Middle frontal gyrus (tissue), 1 donor: ENCODE measurements at regions not wholly inside any gene's neighbourhood (a gene's known extent, or its start where the extent isn't known, plus 50 kb on each side); places are given as distances from the start of the nearest gene placed in this dataset.
"Not testable (repeated sequence)": the region's sequence is repeated elsewhere in the genome, so short reads cannot be mapped to it uniquely, and the experiment has no call there.

ENCODE experiments used
- DNase-seq: peaks from one replicate; pipeline ENCODE4 v3.0.0-alpha.2; 2015; ENCODE audit warnings: low spot score; ENCODE audit errors: extremely low spot score

DNA sequence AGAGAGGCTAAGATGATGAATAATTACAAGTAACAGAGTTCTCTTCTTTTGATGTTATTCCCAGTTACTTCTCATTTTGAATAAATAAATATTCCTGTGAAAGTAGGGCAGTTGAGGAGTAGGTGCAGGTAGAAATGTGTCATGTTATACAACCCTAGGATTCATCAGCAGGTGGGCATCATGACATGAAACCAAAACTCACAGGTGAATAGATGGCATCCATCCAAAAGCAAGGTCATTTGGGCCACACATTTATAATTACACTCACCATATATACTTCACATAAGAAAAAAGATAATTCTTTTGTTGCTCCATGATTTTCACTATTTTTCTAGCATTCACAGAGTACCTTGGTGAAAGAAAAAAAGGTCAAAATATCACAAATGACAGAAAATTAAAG lies 273.6 kb downstream of the ZBBX start:
- no peak for DNase-seq

DNA sequence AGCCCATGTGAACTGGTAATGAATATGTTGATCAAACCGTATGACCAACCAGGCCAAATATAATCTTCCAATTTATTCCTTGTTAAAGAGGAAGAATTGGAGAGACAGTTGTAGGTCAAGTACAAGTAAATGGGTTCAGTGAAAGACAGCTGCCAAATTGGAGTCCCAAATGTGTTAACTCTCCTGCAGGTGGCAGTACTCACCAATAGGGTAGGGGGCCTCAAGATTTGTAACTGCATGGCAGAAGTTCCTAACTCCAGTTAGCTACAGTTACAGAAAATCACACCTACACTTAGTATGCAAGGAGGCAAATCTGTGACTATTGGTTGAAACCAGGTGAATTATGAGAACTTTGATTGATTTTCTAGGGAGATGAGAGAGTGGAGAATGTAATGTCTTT lies 278.0 kb downstream of the ZBBX start:
- DNase-seq = no peak

DNA sequence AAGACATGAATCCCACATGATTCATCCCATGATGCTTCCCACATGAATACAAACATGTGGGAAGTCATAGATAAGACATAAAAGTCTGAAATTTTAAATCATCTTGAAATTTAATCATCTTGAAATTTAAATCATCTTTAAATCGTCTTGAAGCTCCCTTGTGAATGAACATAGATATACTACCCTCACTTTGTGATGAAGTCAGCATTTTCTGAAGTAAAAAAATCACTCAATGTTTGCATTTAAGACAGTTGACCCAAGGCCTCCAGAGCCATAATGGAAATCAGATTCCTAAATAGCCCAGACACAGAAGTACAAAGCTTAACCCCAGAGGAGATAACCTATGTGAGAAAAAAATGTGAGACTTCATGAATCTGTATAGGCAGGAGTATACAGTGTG lies 279.4 kb downstream of the ZBBX start:
- DNase-seq = no peak

DNA sequence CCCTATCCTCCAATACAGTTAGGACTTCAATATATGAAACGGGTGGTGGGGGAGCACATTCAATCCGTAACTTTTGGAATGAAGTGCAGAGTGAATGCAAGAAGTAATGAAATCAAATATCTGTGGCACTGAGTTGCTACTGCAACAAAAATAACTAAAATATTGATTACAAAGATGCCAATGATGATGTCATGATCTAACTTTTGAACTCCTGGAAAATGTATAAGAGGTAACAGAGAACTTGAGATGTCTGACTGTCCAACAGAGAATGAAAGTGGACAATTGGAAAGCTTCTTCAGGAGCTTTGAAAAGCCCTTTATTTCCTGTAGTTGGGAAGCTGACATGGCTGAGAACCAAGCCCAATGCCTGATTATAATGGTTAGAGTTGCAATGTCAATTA lies 279.9 kb downstream of the ZBBX start:
- no peak for DNase-seq

DNA sequence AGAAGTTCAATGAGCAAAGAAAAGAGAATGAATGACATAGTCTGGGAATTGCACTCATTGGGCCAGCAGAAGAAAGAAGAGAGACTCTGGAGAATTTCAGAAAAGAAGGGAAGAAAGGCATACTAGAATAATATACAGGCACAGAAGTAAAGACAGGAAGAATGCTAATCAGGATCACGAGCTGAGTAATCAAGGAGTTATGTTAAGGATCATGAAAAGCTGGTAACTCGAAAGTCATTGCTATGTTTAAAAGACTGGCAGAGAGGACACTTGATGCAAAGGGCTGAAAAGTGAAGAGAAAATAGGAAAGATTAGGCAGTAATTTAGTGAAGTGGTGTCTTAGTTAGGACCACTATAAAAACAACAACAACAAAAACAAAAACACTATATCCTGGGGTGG lies 284.1 kb downstream of the ZBBX start:
- DNase-seq = no peak

DNA sequence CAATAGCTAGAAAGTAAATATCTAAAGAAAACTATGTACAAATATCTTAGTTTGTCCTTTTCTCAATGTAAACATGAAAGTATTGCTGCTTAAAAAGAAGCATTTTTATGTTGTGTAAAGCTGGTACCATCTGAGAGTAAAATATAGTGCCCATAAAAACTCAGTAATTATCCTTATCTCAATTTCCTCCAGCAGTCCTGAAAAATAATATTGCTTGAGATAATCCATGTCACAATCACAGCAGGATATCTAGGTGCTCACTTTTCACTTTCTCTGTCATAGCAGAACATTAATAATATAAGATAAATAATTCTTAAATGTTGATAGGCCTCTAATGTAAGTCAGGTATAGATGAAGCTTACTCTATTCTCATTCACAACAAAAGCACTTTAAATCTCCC lies 285.5 kb downstream of the ZBBX start:
- DNase-seq = no peak

DNA sequence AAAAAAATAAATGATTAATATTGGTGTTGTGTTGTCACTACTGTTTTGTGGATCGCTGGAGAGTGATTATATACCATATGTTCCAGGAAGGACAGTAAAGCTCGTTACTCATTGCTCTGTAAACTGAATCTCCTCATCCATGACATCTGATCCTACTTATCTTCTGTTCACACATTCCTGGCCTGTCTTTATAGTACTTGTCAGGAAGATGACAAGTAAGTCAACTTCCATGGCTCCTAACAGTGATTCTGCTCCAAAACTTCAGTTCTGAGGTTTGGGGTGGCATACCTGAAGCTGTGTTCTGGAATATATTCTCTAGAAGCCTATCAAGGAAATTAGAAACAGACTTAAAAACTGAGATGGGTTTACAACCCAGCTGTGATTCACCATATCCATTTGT lies 288.9 kb downstream of the ZBBX start:
- no peak for DNase-seq

DNA sequence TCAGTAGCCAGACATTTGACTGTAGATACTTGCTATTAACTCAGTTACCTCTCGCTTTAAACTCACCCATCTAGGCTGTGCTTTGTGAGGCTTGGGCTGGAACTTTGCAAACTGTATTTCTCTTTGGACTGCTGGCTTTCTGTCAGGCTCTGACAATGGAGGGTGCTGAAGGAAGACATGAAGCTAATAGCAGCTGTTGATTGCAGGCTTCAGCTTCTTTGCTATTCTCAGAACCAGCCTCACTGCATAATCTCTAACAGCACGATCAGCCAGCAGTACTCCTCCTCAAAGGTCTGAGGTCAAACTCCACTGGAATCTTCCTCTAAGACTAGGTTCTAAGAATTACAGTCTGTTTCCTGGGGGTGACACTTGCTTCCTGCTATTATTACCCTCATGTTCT lies 295.6 kb downstream of the ZBBX start:
- no peak for DNase-seq

DNA sequence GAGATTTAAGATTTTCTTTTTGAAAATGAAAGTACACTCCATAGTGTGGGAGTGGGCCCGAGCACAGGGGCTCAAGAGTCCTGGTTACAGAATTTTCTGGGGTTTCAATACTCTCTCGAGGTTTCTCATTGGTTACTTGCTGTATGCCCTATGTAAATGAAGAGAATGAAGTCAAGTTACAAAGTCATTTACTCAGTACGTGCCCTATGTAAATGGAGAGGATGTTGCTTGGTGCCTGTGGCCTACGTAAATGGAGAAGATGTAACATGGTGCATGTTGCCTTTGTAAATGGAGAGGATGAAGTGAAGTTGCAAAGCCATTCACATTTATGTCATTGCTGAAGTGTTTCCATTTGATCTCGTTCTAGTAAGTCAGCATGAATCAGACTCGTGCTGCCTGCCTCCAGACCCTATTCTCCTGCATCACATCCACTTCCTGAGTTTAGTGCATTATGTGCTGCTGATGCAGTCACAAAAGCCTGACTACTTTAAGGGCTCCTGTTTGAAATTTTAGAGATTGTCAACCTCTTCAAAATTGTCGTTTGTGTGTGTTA lies 302.0 kb downstream of the ZBBX start:
- no peak for DNase-seq

DNA sequence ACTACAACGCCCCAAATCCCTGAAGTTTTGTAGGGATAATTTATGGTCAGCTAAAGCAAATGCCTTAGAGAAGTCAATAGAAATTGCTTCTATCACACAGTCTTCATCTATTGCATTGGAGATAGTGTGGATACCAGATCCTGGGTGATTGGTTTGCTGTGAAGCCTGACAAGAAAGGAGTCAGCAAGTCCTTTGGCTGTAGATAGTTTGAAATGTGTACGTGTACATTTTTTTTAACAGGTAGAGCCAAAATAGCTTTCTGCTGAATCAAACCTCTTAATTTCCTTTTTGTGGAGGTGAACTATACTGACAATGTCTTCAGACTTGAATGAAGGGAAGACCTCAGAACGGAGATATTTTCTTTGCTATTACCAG lies 312.3 kb downstream of the ZBBX start:
- DNase-seq = no peak

DNA sequence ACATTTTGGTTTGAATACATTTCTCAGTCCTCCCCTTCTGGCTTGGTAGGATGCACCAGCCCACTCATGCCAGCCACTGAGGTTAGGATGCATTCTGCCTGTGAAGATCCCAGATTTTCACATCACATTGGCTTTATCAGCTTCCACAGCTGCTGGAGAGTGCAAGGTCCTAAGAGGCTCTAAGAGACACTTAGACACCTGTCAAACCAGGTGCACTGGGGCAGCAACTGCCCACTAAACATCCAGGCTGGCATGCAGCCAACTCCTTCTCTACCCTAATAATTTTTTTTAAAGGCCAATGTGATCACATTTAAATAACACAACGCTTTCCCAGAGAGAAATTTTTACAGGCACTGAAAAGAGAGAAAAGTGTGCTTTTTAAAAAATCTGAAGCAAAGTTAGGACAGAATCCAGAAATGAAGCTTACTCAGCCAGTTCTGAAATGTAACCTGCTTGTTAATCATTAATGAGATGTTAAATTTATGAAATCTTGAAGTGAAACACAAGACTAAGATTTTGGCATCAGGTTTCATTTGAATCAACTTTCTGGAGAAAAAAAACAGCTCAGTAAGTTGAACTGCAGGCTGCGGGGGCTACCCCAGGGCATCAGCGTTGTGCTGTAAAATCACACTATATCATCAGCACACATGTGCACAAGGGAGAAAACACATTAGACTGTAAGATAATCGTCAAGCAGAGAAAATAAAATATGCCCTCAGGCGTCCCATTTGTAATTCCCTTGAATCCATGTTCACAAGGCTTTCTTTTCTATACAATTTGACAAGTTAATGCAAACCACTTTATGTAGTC lies 312.9 kb downstream of the ZBBX start:
- no peak for DNase-seq

DNA sequence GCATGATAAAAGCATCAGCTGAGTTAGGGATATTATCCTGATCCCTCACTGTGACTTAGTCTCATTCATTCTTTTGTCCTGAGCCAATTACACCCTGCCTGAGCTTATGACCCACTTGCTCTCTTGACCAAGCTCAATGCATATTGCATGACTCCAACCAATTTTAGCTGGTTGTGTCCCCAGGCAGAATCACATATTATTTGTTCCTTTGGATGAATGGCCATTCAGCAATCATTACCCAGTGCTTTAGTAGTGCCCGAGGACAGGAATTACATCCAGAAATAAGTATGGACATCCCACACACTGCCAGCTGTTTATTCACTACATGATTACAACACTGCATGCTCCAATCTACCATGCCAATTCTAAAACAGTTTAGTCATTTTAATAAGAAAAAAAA lies 322.5 kb downstream of the ZBBX start:
- DNase-seq = no peak

DNA sequence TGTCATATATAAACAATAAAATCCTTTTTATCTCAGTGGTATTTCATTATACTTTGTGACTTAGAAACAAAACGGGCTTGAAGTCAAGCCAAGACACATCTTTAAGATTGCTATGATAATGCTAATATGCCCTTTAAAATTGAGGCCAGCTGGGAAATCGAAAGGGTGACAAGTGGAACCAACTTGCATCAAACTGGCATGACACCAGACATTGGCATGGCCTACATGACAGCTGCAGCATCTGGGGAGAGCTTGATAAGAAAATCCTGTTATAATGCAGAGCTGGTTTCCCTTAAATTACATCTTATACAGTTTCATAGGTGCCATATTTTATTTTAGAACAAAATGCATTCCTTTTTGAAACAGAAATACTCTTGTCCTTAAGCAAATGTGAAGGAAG lies 325.2 kb downstream of the ZBBX start:
- no peak for DNase-seq

DNA sequence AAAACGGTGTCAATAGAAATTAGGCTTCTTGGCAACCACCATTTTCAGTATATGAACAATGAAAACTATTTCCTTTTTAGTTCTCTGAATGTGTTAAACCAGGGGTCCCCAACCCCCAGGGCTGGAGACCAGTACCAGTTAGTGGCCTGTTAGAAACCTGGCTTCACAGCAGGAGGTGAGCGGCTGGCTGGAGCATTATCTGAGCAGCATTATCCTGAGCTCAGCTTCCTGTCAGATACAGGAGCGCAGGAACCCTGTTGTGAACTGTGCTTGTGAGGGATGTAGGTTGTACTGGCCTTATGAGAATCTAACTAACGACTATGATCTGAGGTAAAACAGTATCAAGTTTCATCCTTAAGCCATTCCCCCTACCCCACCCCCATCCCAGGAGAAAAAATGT lies 328.7 kb downstream of the ZBBX start:
- no peak for DNase-seq

DNA sequence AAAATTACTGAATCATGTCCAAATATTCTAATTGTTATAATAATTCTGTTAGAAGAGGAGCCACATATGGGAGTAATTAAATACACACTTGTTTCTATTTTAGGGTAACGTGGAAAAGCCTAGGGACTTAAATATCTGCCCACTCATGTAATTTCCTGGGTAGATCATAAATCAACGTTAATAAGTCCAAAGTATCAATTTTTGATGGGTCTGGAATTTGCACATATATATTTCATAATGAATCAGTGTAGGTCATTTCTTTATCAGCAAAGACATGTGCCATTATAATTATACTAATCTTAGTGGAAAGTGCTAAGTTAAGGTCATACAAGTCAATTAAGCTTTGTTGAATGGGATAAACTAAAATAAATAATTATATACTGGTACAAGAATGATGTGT lies 346.2 kb downstream of the ZBBX start:
- no peak for DNase-seq

DNA sequence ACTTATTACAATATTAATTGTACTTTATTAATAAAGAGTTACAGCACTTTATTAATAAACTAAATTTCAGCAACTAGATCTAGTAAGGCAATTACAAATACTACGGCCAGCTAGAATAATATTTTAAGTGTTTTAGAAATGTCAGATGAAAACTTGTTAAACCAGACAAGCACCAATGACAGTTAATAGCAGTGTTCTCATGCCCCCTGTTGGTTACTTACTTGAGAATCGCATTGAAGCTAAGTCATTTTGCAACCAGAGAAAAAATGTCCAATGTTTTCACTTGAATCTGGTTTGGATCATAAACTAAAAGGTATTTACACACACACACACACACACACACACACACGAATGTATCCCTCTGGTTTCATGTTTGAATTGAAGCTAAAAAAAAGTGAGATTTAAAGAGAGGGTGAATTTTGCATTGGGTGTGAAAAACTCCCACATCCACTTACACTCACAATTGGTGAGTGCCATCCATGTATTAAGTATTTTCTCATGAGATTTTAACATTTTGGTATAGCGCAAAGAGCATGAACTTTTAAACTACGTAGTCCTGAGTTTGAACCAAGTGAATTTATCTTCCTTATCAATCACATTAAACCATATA lies 347.7 kb downstream of the ZBBX start:
- DNase-seq = peak; percentile 21

DNA sequence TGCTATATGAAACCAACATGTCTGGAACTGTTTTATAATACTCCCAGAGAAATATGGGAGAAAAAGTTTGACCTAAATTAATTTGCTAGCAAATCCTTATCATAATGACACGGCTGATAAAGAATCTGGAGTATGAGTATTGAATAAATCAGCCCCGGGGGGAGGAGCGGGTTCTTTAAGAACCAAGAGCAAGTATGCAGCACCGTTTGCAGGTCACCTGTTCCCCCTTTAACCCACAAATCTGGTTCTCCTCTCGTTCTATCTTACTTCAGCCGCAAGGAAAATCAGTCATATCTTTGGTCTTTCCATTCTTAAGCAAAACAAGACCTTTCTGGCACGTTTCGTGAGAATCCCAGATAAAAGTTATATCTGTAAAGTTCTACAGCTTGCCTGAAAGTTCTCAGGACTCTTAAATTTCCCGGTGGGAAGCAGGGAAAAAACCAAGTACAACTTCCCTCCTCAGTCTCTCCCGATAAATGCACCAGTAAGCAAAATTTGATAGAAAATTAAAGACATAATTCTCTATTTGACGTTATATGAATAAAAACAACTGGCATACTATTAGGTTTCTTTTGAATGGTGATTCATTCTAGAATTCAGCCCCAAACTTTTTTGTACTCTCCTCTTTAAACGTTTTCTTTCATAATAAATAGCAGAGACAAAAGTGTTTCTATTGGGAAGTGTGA lies 348.6 kb downstream of the ZBBX start:
- no peak for DNase-seq

DNA sequence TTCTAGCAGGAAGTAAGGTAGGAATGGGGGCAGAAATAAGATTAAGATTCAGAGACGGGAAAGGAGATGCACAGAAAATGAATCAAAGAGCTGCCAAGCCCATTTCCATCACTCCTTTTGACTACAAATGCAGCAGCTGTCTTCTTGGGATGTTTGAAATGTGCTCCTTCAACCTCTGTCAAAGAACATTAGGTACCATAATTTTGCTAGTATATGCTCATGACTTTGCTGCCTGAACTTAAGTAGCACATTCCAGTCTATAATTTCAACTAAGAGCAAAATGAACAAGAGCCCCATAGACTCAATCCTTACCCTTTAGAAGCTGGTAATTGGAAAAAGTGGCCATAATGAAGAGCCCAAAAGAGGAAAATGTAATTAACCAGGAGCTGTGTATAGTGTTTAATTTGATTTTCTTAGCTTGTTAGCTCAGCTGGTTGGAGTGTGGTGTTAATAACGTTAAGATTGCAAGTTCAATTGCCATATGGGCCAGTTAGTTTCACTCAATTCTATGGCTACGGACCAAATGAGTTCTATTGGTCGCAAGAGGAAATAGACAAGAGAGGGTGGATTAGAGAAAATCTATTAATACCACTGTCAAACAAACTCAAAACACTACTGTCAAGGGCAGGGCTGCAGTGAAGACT lies 349.9 kb downstream of the ZBBX start:
- DNase-seq = no peak

DNA sequence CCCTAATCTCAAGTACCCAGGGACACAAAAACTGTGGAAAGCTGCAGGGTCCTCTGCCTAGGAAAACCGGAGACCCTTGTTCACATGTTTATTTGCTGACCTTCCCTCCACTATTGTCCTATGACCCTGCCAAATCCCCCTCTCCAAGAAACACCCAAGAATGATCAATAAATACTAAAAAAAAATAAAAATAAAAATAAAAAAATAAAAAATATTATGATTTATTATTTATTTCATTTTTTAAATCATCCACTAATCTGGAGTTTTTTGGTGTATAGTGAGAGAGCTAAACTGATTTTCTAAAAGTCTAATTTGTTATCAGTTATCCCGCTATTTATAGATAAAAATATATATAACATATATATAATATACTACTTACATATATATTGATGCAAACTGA lies 360.6 kb downstream of the ZBBX start:
- DNase-seq = not testable (repeated sequence)

DNA sequence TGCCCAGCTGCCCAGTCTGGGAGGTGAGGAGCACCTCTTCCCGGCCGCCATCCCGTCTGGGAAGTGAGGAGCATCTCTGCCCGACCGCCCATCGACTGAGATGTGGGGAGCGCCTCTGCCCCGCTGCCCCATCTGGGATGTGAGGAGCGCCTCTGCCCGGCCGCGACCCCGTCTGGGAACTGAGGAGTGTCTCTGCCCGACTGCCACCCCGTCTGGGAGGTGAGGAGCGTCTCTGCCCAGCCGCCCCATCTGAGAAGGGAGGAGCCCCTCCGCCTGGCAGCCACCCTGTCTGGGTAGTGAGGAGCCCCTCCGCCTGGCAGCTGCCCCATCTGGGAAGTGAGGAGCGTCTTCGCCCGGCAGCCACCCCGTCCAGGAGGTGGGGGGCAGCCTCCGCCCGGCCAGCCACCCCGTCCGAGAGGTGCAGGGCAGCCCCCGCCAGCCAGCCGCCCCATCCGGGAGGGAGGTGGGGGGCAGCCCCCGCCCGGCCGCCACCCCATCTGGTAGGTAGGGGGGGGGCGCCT lies 361.4 kb downstream of the ZBBX start:
- DNase-seq = not testable (repeated sequence)

DNA sequence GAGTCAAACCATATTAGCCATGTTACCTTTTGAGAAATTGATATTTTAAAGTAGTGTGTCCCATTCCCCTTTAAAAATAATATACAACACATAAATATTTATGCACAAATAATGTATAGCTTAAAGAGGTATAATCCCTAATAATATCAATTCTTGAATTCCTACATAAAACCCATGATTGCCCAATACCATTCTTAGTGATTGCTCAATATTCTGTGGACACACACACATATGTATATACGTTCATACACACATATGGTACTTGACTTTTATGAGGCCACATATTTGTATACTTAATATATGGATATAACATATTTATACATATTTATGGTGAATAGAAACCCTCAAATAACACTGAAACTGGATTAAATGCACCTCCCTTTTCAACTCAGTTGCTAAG lies 367.4 kb downstream of the ZBBX start:
- no peak for DNase-seq

DNA sequence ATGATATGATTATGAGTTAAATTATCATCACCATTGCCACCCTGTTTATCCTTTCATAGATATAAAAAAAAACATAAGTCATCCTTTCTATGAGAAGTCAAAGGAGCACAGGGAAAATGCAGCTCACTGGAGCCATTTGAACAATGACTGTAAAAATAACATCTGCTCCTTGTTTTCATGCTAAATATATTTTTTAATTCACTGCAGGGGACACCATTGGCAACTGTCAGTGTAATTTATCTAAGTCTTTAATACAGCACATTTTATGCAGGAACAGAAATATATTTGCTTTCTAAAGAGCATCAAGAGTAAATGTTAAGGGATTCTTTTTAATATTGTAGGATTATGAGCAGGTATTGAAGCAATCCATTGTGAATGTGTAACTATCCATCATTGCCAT lies 371.3 kb downstream of the ZBBX start:
- no peak for DNase-seq
